ENCODE measurements at regions not wholly inside any gene's neighbourhood (a gene's known extent, or its start where the extent isn't known, plus 50 kb on each side); places are given as distances from the start of the nearest gene placed in this dataset.
"Not testable (repeated sequence)": the region's sequence is repeated elsewhere in the genome, so short reads cannot be mapped to it uniquely, and the experiment has no call there.

- no peak for ATAC-seq
Measured at GRCh38 chr13:109955598-109955997, 169.2 kb upstream of the IRS2 start.

DNA sequence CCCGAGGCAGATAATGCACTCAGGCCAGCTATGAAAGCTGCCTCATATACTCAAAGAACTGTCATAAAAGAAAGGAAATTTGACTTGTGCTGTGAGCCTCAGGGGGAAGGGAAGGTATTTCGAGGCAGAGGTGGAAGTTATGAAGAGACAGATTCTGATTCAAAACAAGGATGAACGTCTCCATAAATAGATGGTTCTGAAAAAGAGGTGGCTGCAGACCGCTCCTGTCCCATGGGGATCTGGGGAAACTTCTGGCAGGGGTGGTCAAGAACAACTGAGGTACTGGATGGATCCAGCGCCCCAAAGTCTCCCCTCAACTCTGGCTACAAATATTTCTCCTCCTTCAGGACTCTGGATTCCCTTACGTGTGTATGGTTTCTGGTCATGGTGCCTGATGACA is 168.1 kb upstream of the IRS2 start:
- intact Hi-C loops (cut with DNase I), result no loop called here
- no peak for DNase-seq (ENCODE audit: low spot score)
- ATAC-seq, result no peak

More at GRCh38 chr13:109955598-109955997, 169.2 kb upstream of the IRS2 start:
- no peak for DNase-seq (ENCODE audit: low spot score)
- intact Hi-C loops (cut with DNase I), result no loop called here

GRCh38 chr13:109951491-109951890 is 165.1 kb upstream of the IRS2 start:
- intact Hi-C loops (cut with DNase I), result no loop called here
- DNase-seq (ENCODE audit: low spot score) (no peak), ATAC-seq (no peak)

- no peak for DNase-seq (ENCODE audit: low spot score)
- intact Hi-C loops (cut with DNase I), result no loop called here
- no peak for ATAC-seq
Measured at GRCh38 chr13:109949397-109949796, 163.0 kb upstream of the IRS2 start.

GRCh38 chr13:109947006-109947405 is 160.6 kb upstream of the IRS2 start:
- intact Hi-C loops (cut with DNase I), result no loop called here
- ATAC-seq (no peak), DNase-seq (ENCODE audit: low spot score) (no peak)

- no peak for DNase-seq (ENCODE audit: low spot score)
- ATAC-seq, result no peak
- intact Hi-C loops (cut with DNase I), result no loop called here
Measured at GRCh38 chr13:109945206-109945960, 159.0 kb upstream of the IRS2 start.

GRCh38 chr13:109941951-109942350 is 155.6 kb upstream of the IRS2 start:
- ATAC-seq, result no peak
- DNase-seq (ENCODE audit: low spot score), result no peak
- intact Hi-C loops (cut with DNase I), result no loop called here

DNA sequence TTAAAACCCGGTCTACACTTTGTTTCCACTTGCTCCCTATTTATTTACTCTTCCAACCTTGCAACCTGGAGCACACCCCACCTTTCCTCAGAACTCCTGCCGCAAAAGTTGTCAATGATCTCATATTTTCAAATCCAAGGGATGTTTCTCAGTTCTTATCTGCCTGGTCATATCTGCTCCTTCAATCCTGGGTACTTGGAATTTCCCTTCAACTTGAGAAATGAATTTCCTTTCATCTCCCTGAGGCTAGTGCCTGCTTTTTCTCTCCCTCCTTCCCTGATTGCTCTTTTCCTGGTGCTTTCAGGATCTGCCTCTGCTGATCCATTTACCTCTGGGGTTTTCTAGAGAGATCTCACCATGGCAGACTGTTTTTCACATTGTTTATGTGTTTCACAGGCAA is 154.8 kb upstream of the IRS2 start:
- DNase-seq (ENCODE audit: low spot score) (no peak), ATAC-seq (no peak)
- intact Hi-C loops (cut with DNase I), result no loop called here

DNA sequence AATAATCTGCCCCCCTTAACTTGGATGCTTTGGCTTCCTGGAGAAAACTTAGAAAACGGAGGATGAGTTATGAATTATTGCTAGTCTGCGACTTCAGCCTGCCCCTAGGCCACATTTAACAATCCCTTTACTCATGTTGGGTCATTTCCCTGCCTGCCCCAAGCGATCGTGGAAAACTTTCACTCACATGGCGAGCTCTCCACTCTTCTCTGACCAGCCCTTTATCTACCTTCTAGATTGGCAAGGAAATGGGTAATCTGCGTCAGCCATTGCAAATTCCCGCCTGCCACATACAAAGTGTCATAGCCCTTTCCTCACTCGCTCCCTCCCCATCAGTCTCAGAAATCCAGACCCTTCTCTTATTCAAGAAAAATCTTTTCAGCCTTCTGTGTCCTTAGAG is 154.3 kb upstream of the IRS2 start:
- no peak for DNase-seq (ENCODE audit: low spot score)
- intact Hi-C loops (cut with DNase I), result no loop called here

GRCh38 chr13:109939838-109940237 is 153.5 kb upstream of the IRS2 start:
- intact Hi-C loops (cut with DNase I), result no loop called here
- ATAC-seq, result no peak
- no peak for DNase-seq (ENCODE audit: low spot score)

More for the DNA sequence above, 154.3 kb upstream of the IRS2 start:
- no peak for ATAC-seq

- intact Hi-C loops (cut with DNase I), result no loop called here
- DNase-seq (ENCODE audit: low spot score) (no peak), ATAC-seq (no peak)
Measured at GRCh38 chr13:109939180-109939579, 152.8 kb upstream of the IRS2 start.

DNA sequence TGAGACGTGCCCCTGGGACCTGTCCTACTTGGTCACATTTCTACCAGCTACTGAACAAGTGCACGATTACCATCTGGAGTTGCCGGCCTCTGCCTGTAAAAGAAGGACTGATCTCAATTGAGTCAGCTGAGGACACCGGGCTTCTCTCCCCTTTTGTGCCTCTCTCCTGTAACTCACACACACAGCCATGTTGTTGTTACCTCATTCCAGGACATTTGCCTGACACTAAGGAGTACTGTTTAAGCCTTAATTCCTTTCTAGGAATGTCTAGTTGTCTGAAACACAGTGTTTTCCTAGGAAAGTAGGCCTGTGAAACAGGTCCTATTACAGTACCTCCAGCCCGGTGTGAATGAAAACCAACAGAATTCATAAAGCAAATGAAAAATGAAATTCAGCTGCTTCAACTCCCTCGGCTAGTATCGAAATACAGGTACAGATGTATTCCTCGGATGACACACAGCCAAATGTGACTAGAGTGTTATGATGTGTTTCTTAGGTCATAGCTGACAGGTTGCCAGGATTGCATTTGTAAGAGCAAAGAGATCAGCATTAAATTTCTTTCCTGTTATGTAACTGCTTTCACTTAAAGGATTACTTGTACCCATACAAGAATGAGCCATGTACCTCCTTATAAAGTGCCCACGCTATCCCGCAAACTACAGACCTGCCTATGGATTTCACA is 152.0 kb upstream of the IRS2 start:
- DNase-seq (ENCODE audit: low spot score), result no peak
- intact Hi-C loops (cut with DNase I), result no loop called here

GRCh38 chr13:109934520-109934919 is 148.1 kb upstream of the IRS2 start:
- DNase-seq (ENCODE audit: low spot score); ATAC-seq; intact Hi-C loops (cut with DNase I): not testable (repeated sequence)

More for the DNA sequence above, 152.0 kb upstream of the IRS2 start:
- no peak for ATAC-seq

DNA sequence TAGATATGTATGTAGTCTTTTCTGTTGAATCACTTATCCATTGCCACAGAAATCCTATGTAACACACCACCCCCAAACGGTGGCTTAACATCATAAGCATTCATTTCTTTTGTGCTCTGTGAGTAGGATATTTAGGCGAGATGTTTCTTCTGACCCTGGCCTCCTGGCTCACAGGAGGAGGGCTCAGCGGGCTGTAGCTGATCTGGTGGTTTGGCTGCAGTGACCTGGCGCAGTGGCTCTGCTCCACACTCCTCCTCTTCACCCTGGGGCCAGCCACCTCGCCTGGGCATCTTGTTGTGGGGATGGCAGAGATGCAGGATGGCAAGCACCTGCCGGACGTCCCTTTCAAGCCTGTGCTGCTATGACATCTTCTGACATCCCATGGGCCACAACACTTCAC is 147.1 kb upstream of the IRS2 start:
- DNase-seq (ENCODE audit: low spot score) (no peak), ATAC-seq (no peak)
- intact Hi-C loops (cut with DNase I), result no loop called here

GRCh38 chr13:109924376-109924775 is 138.0 kb upstream of the IRS2 start:
- ATAC-seq (no peak), DNase-seq (ENCODE audit: low spot score) (no peak)
- intact Hi-C loops (cut with DNase I), result no loop called here

DNA sequence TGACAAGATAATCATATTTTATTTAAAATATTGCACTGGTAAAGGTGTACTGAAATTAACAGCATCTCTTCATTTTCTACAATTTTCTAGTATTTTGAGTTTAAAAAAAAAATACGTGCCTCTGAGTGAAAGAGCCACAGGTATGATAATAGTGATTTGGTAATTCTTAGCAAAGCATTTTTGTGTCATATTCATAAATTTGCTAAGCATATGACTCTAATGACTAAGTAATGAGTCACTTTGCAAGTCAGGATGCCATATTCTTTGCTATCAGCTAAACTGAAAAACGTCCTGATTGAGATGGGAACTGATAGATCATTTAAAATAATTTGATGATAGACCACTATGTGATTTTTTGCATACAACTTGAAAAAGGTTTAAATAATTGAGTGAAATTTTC is 136.1 kb upstream of the IRS2 start:
- intact Hi-C loops (cut with DNase I), result no loop called here
- no peak for ATAC-seq
- no peak for DNase-seq (ENCODE audit: low spot score)

- DNase-seq (ENCODE audit: low spot score), result no peak
- no peak for ATAC-seq
- intact Hi-C loops (cut with DNase I), result no loop called here
Measured at GRCh38 chr13:109919715-109920375, 133.5 kb upstream of the IRS2 start.

DNA sequence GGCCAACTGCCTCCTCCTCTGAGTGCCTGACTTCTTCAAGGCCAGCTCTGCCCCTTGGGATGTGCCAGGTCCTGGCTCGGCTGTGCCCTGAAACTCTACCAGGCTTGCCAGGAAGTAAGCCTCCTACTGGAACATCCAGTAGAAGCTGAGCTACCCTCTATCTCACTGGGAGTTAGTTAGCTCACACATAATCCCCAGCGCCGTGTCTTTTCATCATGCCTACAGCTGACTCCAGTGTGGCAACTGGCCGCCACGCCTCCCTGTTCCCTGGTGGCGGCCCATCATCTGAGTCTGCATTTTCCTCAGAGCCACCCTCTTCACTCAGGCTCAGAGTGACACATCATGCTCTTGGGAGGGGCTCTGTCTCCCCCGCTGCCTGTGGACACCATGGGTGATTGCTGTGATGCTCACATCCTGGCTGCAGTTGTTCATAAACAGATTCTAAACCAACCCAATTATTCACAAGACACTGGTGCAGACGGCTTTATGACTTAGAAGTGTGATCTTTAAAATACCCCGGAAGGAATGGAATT is 131.9 kb upstream of the IRS2 start:
- DNase-seq (ENCODE audit: low spot score), result no peak
- intact Hi-C loops (cut with DNase I), result no loop called here
- ATAC-seq, result peak; percentile 77

DNA sequence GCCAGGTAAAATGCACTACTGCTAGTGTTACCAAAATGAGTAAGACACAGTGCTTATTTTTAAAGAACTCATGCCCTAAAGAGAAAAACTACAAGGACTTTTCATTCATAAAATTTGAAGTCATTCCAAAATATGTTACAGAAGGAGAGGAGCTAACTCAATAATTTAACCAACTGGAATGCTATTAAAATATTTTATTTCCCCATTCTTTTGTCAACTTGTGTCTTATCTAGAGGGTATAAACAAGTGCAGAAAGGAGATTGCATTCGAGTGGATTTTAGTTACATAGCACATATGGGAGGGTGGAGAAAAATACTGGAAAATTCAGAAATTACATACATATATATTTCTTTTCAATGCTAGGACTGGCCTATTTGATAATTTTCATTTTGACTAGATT is 131.0 kb upstream of the IRS2 start:
- no peak for DNase-seq (ENCODE audit: low spot score)
- intact Hi-C loops (cut with DNase I), result no loop called here

GRCh38 chr13:109913936-109914510 is 127.6 kb upstream of the IRS2 start:
- ATAC-seq (no peak), DNase-seq (ENCODE audit: low spot score) (no peak)
- intact Hi-C loops (cut with DNase I), result no loop called here

More for the DNA sequence above, 131.0 kb upstream of the IRS2 start:
- no peak for ATAC-seq

All from sciatic nerve (tissue), 2 donors.